ENCODE measurements at regions not wholly inside any gene's neighbourhood (a gene's known extent, or its start where the extent isn't known, plus 50 kb on each side); places are given as distances from the start of the nearest gene placed in this dataset.

- Histone ChIP-seq H3K9ac (ENCODE audit: low read depth in 1 of 2, low read length in 2 of 2) (no peak overlapping the region), H3K4me1 (ENCODE audit: control insufficient read depth in 4 of 4, insufficient read depth in 4 of 4, low read length in 3 of 4) (no peaks in the 10 kb centered on the region), H3K27me3 (ENCODE audit: control insufficient read depth in 4 of 4, insufficient read depth in 4 of 4, low read length in 3 of 4) (no peaks in the 10 kb centered on the region), H3K4me3 (ENCODE audit: low read depth in 1 of 3, low read length in 3 of 3) (no peak overlapping the region), H3K27ac (ENCODE audit: low read depth in 1 of 2, low read length in 2 of 2) (no peak overlapping the region), H3K36me3 (ENCODE audit: control insufficient read depth in 4 of 4, insufficient read depth in 3 of 4, low read depth in 1 of 4, low read length in 3 of 4) (no peaks in the 10 kb centered on the region), H3K9me3 (ENCODE audit: control insufficient read depth in 4 of 4, low read length in 3 of 4) (no peaks in the 10 kb centered on the region)
- WGBS: 61% methylated on average over 5 of the region's 5 CpGs
- no peak for TF ChIP-seq TAF1 (conservative IDR thresholded peaks at IDR 0.05)
- no peak for TF ChIP-seq HNF4A (conservative IDR thresholded peaks at IDR 0.05)
- no peak for TF ChIP-seq GABPA (IDR thresholded peaks at IDR 0.05 in 1 of 2, conservative IDR thresholded peaks at IDR 0.05 in 1 of 2)
- TF ChIP-seq MAX (IDR thresholded peaks at IDR 0.05): no peak
- TF ChIP-seq ZBTB33 (IDR thresholded peaks at IDR 0.05): no peak
- TF ChIP-seq CTCF (IDR thresholded peaks at IDR 0.05; ENCODE audit: low read depth, low read length, missing input control): no peak
- no peak for TF ChIP-seq HNF4G (IDR thresholded peaks at IDR 0.05)
- no peak for TF ChIP-seq EGR1 (IDR thresholded peaks at IDR 0.05; ENCODE audit: low read depth in 2 of 2)
- TF ChIP-seq REST (IDR thresholded peaks at IDR 0.05): no peak
- no peak for TF ChIP-seq NR2F2 (IDR thresholded peaks at IDR 0.05)
- no peak for TF ChIP-seq FOXA1 (IDR thresholded peaks at IDR 0.05)
- no peak for TF ChIP-seq SP1 (IDR thresholded peaks at IDR 0.05)
- no peak for TF ChIP-seq FOXA2 (IDR thresholded peaks at IDR 0.05)
- no peak for TF ChIP-seq YY1 (IDR thresholded peaks at IDR 0.05)
- no peak for TF ChIP-seq RAD21 (IDR thresholded peaks at IDR 0.05)
- TF ChIP-seq RXRA (IDR thresholded peaks at IDR 0.05): no peak
- no peak for DNase-seq (ENCODE audit: low spot score)
These were observed 379.6 kb downstream of the ARL4A start for GRCh38 chr7:13067036-13067435.

GRCh38 chr7:13068032-13068431, 380.6 kb downstream of the ARL4A start:
- no peak for DNase-seq (ENCODE audit: low spot score)
- no peak overlapping the region for H3K9ac ChIP-seq (ENCODE audit: low read depth in 1 of 2, low read length in 2 of 2)
- 85% methylated on average over 2 of the region's 2 CpGs for WGBS
- no peak overlapping the region for H3K27ac ChIP-seq (ENCODE audit: low read depth in 1 of 2, low read length in 2 of 2)
- H3K27me3 ChIP-seq (ENCODE audit: control insufficient read depth in 4 of 4, insufficient read depth in 4 of 4, low read length in 3 of 4): no peaks in the 10 kb centered on the region
- H3K4me3 ChIP-seq (ENCODE audit: low read depth in 1 of 3, low read length in 3 of 3): no peak overlapping the region
- no peaks in the 10 kb centered on the region for H3K9me3 ChIP-seq (ENCODE audit: control insufficient read depth in 4 of 4, low read length in 3 of 4)
- TF ChIP-seq GABPA (IDR thresholded peaks at IDR 0.05 in 1 of 2, conservative IDR thresholded peaks at IDR 0.05 in 1 of 2): no peak
- TF ChIP-seq CTCF (IDR thresholded peaks at IDR 0.05; ENCODE audit: low read depth, low read length, missing input control): no peak
- TF ChIP-seq HNF4A (conservative IDR thresholded peaks at IDR 0.05): no peak
- no peak for TF ChIP-seq YY1 (IDR thresholded peaks at IDR 0.05)
- no peak for TF ChIP-seq JUND (IDR thresholded peaks at IDR 0.05)
- TF ChIP-seq FOXA1 (IDR thresholded peaks at IDR 0.05): no peak
- no peak for TF ChIP-seq RXRA (IDR thresholded peaks at IDR 0.05)
- TF ChIP-seq SP1 (IDR thresholded peaks at IDR 0.05): no peak
- TF ChIP-seq ATF3 (IDR thresholded peaks at IDR 0.05): no peak
- no peak for TF ChIP-seq FOXA2 (IDR thresholded peaks at IDR 0.05)
- no peak for TF ChIP-seq MAX (IDR thresholded peaks at IDR 0.05)
- no peak for TF ChIP-seq HNF4G (IDR thresholded peaks at IDR 0.05)
- no peak for TF ChIP-seq TAF1 (conservative IDR thresholded peaks at IDR 0.05)
- no peak for TF ChIP-seq ZBTB33 (IDR thresholded peaks at IDR 0.05)
- no peak for TF ChIP-seq RAD21 (IDR thresholded peaks at IDR 0.05)
- TF ChIP-seq EGR1 (IDR thresholded peaks at IDR 0.05; ENCODE audit: low read depth in 2 of 2): no peak
- H3K36me3 ChIP-seq (ENCODE audit: control insufficient read depth in 4 of 4, insufficient read depth in 3 of 4, low read depth in 1 of 4, low read length in 3 of 4): no peaks in the 10 kb centered on the region
- no peaks in the 10 kb centered on the region for H3K4me1 ChIP-seq (ENCODE audit: control insufficient read depth in 4 of 4, insufficient read depth in 4 of 4, low read length in 3 of 4)

Data from liver (tissue), 8 donors.